Thyroid gland (tissue), 4 donors: ENCODE measurements at regions not wholly inside any gene's neighbourhood (a gene's known extent, or its start where the extent isn't known, plus 50 kb on each side); places are given as distances from the start of the nearest gene placed in this dataset.

ENCODE experiments used
- DNase-seq, 2 donors: peaks; one replicate each; pipeline ENCODE4 v3.0.0-alpha.2; 2019
- H3K27ac ChIP-seq, 3 donors: fragments of 200-600 bp; sonication (generic); 1 replicate in 2 of 3; 2 replicates in 1 of 3; pipeline ENCODE4 v1.5.1; 2016 to 2019; ENCODE audit warnings: mild to moderate bottlenecking in 1 of 3, moderate library complexity in 1 of 3
- H3K27me3 ChIP-seq: fragments of 200-600 bp; sonication (generic); one replicate; pipeline ENCODE4 v1.5.1; 2019
- H3K36me3 ChIP-seq, 2 donors: fragments of 200-600 bp; sonication (generic); one replicate each; pipeline ENCODE4 v1.5.1; 2016 to 2019
- H3K4me1 ChIP-seq, 2 donors: fragments of 200-600 bp; sonication (generic); one replicate each; pipeline ENCODE4 v1.5.1; 2017 to 2019
- H3K4me3 ChIP-seq, 3 donors: fragments of 200-600 bp; sonication (generic); replicated peaks in 1 of 3; 1 replicate in 2 of 3; 2 replicates in 1 of 3; pipeline ENCODE4 v1.5.1; 2016; ENCODE audit warnings: mild to moderate bottlenecking in 1 of 3
- H3K9me3 ChIP-seq: fragments of 200-600 bp; sonication (generic); one replicate; pipeline ENCODE4 v1.5.1; 2017
- CTCF ChIP-seq, 6 experiments: fragments of 200-600 bp in 3 of 6; fragments of 450-650 bp in 3 of 6; sonication (generic) in 3 of 6; IDR thresholded peaks; one replicate each; pipeline ENCODE4 v1.5.1; 2016 to 2019; ENCODE audit warnings: antibody characterized with exemption in 6 of 6, mild to moderate bottlenecking in 2 of 6, inconsistent platforms in 1 of 6, moderate library complexity in 1 of 6
- POLR2A ChIP-seq, 2 donors: fragments of 450-650 bp; IDR thresholded peaks; one replicate each; pipeline ENCODE4 v1.6.1; 2017; ENCODE audit warnings: antibody characterized with exemption in 2 of 2, mild to moderate bottlenecking in 2 of 2, moderate library complexity in 1 of 2
- WGBS, 2 donors: methylation state at CpG; one replicate each; pipeline ENCODE4 v1.1.5; 2017; 5-methylcytosine and 5-hydroxymethylcytosine counted together
- intact Hi-C: fragments of 100-400 bp; cut with DNase I; formaldehyde crosslinking; loops from one replicate; pipeline ENCODE4 v1.15.1; 2023

- Histone ChIP-seq H3K36me3 (no peaks in the 10 kb centered on the region), H3K4me1 (no peaks in the 10 kb centered on the region), H3K9me3 (no peaks in the 10 kb centered on the region), H3K27me3 (no peaks in the 10 kb centered on the region), H3K27ac (no peak overlapping the region), H3K4me3 (no peak overlapping the region)
- TF ChIP-seq CTCF (IDR thresholded peaks at IDR 0.05) (no peak), POLR2A (IDR thresholded peaks at IDR 0.05) (no peak)
- 92 to 94% methylated on average over 2 of the region's 2 CpGs for WGBS, 2 donors
- intact Hi-C loops, result no loop called here
- no peak for DNase-seq
These were observed 127.1 kb downstream of the SEMA6D start for GRCh38 chr15:47844437-47844836.

GRCh38 chr15:47846128-47846868 is 129.0 kb downstream of the SEMA6D start:
- intact Hi-C loops, result no loop called here
- no peak for DNase-seq
- Histone ChIP-seq H3K36me3 (no peaks in the 10 kb centered on the region), H3K4me1 (no peaks in the 10 kb centered on the region), H3K4me3 (no peak overlapping the region), H3K27ac (no peak overlapping the region), H3K27me3 (no peaks in the 10 kb centered on the region), H3K9me3 (no peaks in the 10 kb centered on the region)
- 87 to 89% methylated on average over 2 of the region's 2 CpGs for WGBS, 2 donors
- TF ChIP-seq CTCF (IDR thresholded peaks at IDR 0.05) (no peak), POLR2A (IDR thresholded peaks at IDR 0.05) (no peak)

GRCh38 chr15:47846876-47847275 is 129.6 kb downstream of the SEMA6D start:
- Histone ChIP-seq H3K27ac (no peak overlapping the region), H3K9me3 (no peaks in the 10 kb centered on the region), H3K4me3 (no peak overlapping the region), H3K36me3 (no peaks in the 10 kb centered on the region), H3K27me3 (no peaks in the 10 kb centered on the region), H3K4me1 (no peaks in the 10 kb centered on the region)
- 72 to 90% methylated on average over 3 of the region's 3 CpGs for WGBS, 2 donors
- DNase-seq, result no peak
- TF ChIP-seq POLR2A (IDR thresholded peaks at IDR 0.05), result no peak
- TF ChIP-seq CTCF (IDR thresholded peaks at IDR 0.05), result no peak
- intact Hi-C loops, result no loop called here

- Histone ChIP-seq H3K4me3 (no peak overlapping the region), H3K9me3 (no peaks in the 10 kb centered on the region), H3K27me3 (no peaks in the 10 kb centered on the region), H3K4me1 (no peaks in the 10 kb centered on the region), H3K36me3 (no peaks in the 10 kb centered on the region), H3K27ac (no peak overlapping the region)
- TF ChIP-seq POLR2A (IDR thresholded peaks at IDR 0.05), result no peak
- TF ChIP-seq CTCF (IDR thresholded peaks at IDR 0.05), result no peak
- intact Hi-C loops, result no loop called here
- no peak for DNase-seq
- WGBS, 2 donors, result 85 to 89% methylated on average over 5 of the region's 5 CpGs
These were observed 138.8 kb downstream of the SEMA6D start for GRCh38 chr15:47856071-47856470.

GRCh38 chr15:47857014-47857775 is 139.9 kb downstream of the SEMA6D start:
- DNase-seq, result no peak
- no peaks in the 10 kb centered on the region for H3K27me3 ChIP-seq
- H3K27ac ChIP-seq, result no peak overlapping the region
- H3K36me3 ChIP-seq, result no peaks in the 10 kb centered on the region
- no peak overlapping the region for H3K4me3 ChIP-seq
- no peaks in the 10 kb centered on the region for H3K4me1 ChIP-seq
- 89 to 92% methylated on average over 5 of the region's 5 CpGs for WGBS, 2 donors
- no peaks in the 10 kb centered on the region for H3K9me3 ChIP-seq
- intact Hi-C loops, result no loop called here
- TF ChIP-seq CTCF (IDR thresholded peaks at IDR 0.05) (no peak), POLR2A (IDR thresholded peaks at IDR 0.05) (no peak)
